Ishikawa (cell line): ENCODE measurements at regions not wholly inside any gene's neighbourhood (a gene's known extent, or its start where the extent isn't known, plus 50 kb on each side); places are given as distances from the start of the nearest gene placed in this dataset.

Source experiments
- CEBPB ChIP-seq: IDR thresholded peaks from 2 replicates; pipeline ENCODE4 v1.6.1; 2012
- CREB1 ChIP-seq: IDR thresholded peaks from 2 replicates; pipeline ENCODE4 v1.6.1; 2012; ENCODE audit warnings: low read depth
- EGR1 ChIP-seq: IDR thresholded peaks from 2 replicates; pipeline ENCODE4 v1.6.1; 2012
- EP300 ChIP-seq: IDR thresholded peaks from 2 replicates; pipeline ENCODE4 v1.6.1; 2012; ENCODE audit warnings: borderline replicate concordance
- FOXM1 ChIP-seq: IDR thresholded peaks from 2 replicates; pipeline ENCODE4 v1.6.1; 2012; ENCODE audit warnings: low read depth, borderline replicate concordance
- MAX ChIP-seq: IDR thresholded peaks from 2 replicates; pipeline ENCODE4 v1.6.1; 2012
- NFIC ChIP-seq: IDR thresholded peaks from 2 replicates; pipeline ENCODE4 v1.6.1; 2012
- RAD21 ChIP-seq: IDR thresholded peaks from 2 replicates; pipeline ENCODE4 v1.6.1; 2012; ENCODE audit warnings: low read depth
- REST ChIP-seq: IDR thresholded peaks from 2 replicates; pipeline ENCODE4 v1.6.1; 2012; ENCODE audit warnings: low read depth, mild to moderate bottlenecking
- TAF1 ChIP-seq: IDR thresholded peaks from 2 replicates; pipeline ENCODE4 v1.6.1; 2012; ENCODE audit warnings: low read depth, mild to moderate bottlenecking
- TCF12 ChIP-seq: IDR thresholded peaks from 2 replicates; pipeline ENCODE4 v1.6.1; 2012; ENCODE audit warnings: low read depth
- TEAD4 ChIP-seq: IDR thresholded peaks from 2 replicates; pipeline ENCODE4 v1.6.1; 2012
- USF1 ChIP-seq: IDR thresholded peaks from 2 replicates; pipeline ENCODE4 v1.6.1; 2012
- YY1 ChIP-seq: IDR thresholded peaks from 2 replicates; pipeline ENCODE4 v1.6.1; 2012; ENCODE audit warnings: low read depth
- ZBTB7A ChIP-seq: IDR thresholded peaks from 2 replicates; pipeline ENCODE4 v1.6.1; 2012; ENCODE audit warnings: low read depth

GRCh38 chr12:29888777-29889176 lies 105.0 kb upstream of the TMTC1 start:
- TF ChIP-seq CEBPB (no peak), CREB1 (no peak), EP300 (no peak), NFIC (no peak), YY1 (no peak), FOXM1 (no peak), REST (no peak), RAD21 (no peak), TAF1 (no peak), USF1 (no peak), EGR1 (no peak), ZBTB7A (no peak), MAX (no peak), TEAD4 (no peak), TCF12 (no peak)

- TF ChIP-seq YY1 (peak; percentile 29; the same call in 1 of the 2 replicates), CEBPB (peak; percentile 55), USF1 (peak; percentile 60), TCF12 (peak; percentile 71), TEAD4 (peak; percentile 49; the same call in 1 of the 2 replicates)
Measured at GRCh38 chr12:29884957-29885356, 101.2 kb upstream of the TMTC1 start.

GRCh38 chr12:29883941-29884554 lies 100.3 kb upstream of the TMTC1 start:
- no peak for TF ChIP-seq NFIC
- TF ChIP-seq FOXM1, result no peak
- no peak for TF ChIP-seq TCF12
- no peak for TF ChIP-seq TEAD4
- TF ChIP-seq EGR1, result no peak
- no peak for TF ChIP-seq TAF1
- no peak for TF ChIP-seq REST
- TF ChIP-seq USF1, result no peak
- no peak for TF ChIP-seq YY1
- no peak for TF ChIP-seq MAX
- no peak for TF ChIP-seq EP300
- no peak for TF ChIP-seq CEBPB
- no peak for TF ChIP-seq RAD21
- TF ChIP-seq ZBTB7A, result no peak
- no peak for TF ChIP-seq CREB1

- no peak for TF ChIP-seq YY1
- TF ChIP-seq NFIC, result no peak
- no peak for TF ChIP-seq REST
- TF ChIP-seq FOXM1, result no peak
- TF ChIP-seq MAX, result no peak
- no peak for TF ChIP-seq TAF1
- no peak for TF ChIP-seq RAD21
Measured at GRCh38 chr12:29883525-29883924, 99.8 kb upstream of the TMTC1 start.
